Adrenal gland (tissue), 5 donors: ENCODE measurements at regions not wholly inside any gene's neighbourhood (a gene's known extent, or its start where the extent isn't known, plus 50 kb on each side); places are given as distances from the start of the nearest gene placed in this dataset.

Source experiments
- CTCF ChIP-seq, 6 experiments: fragments of 450-650 bp in 4 of 6; fragments of 200-600 bp in 2 of 6; sonication (generic) in 1 of 6; IDR thresholded peaks; 1 replicate in 5 of 6; 2 replicates in 1 of 6; pipeline versions ENCODE4 v1.5.1 to v1.8.0; 2016 to 2021; ENCODE audit warnings: antibody characterized with exemption in 6 of 6, mild to moderate bottlenecking in 2 of 6, moderate library complexity in 1 of 6
- POLR2A ChIP-seq, 2 donors: fragments of 450-650 bp; IDR thresholded peaks; one replicate each; pipeline ENCODE4 v1.6.1; 2017; ENCODE audit warnings: antibody characterized with exemption in 2 of 2, mild to moderate bottlenecking in 2 of 2, moderate library complexity in 1 of 2
- donor health status: DM: no; HTN: no; CAD: no.

- TF ChIP-seq POLR2A (IDR thresholded peaks at IDR 0.05) (no peak), CTCF (IDR thresholded peaks at IDR 0.05) (no peak)
These were observed 424.4 kb upstream of the RGPD4 start for GRCh38 chr2:107402330-107402729.
